ENCODE measurements at regions not wholly inside any gene's neighbourhood (a gene's known extent, or its start where the extent isn't known, plus 50 kb on each side); places are given as distances from the start of the nearest gene placed in this dataset.

- no peak for DNase-seq (ENCODE audit: extremely low spot score)
- POLR2A ChIA-PET: no interaction called here
- TF ChIP-seq LEF1 (IDR thresholded peaks at IDR 0.05; ENCODE audit: borderline replicate concordance) (no peak), SUZ12 (IDR thresholded peaks at IDR 0.05) (no peak)
- CTCF ChIA-PET: no interaction called here
Observed at GRCh38 chr12:98045395-98045794, 470.0 kb upstream of the TMPO start.

GRCh38 chr12:98048326-98048725 lies 467.1 kb upstream of the TMPO start:
- POLR2A ChIA-PET: no interaction called here
- TF ChIP-seq NFRKB (IDR thresholded peaks at IDR 0.05) (no peak), L3MBTL2 (conservative IDR thresholded peaks at IDR 0.05) (no peak), ZNF384 (IDR thresholded peaks at IDR 0.05) (no peak), ARNT (IDR thresholded peaks at IDR 0.05) (no peak), SP1 (IDR thresholded peaks at IDR 0.05) (no peak), CTBP1 (IDR thresholded peaks at IDR 0.05; ENCODE audit: borderline replicate concordance) (no peak), ELF4 (IDR thresholded peaks at IDR 0.05) (no peak), TARDBP (IDR thresholded peaks at IDR 0.05) (no peak), BHLHE40 (IDR thresholded peaks at IDR 0.05; ENCODE audit: borderline replicate concordance) (no peak), FOXM1 (IDR thresholded peaks at IDR 0.05; ENCODE audit: borderline replicate concordance) (no peak), HDGF (IDR thresholded peaks at IDR 0.05; ENCODE audit: borderline replicate concordance) (no peak), FOXK2 (IDR thresholded peaks at IDR 0.05) (no peak), SUZ12 (IDR thresholded peaks at IDR 0.05) (no peak), LEF1 (IDR thresholded peaks at IDR 0.05; ENCODE audit: borderline replicate concordance) (no peak), FOXA1 (IDR thresholded peaks at IDR 0.05) (no peak)
- TF ChIP-seq, protein P1, sequence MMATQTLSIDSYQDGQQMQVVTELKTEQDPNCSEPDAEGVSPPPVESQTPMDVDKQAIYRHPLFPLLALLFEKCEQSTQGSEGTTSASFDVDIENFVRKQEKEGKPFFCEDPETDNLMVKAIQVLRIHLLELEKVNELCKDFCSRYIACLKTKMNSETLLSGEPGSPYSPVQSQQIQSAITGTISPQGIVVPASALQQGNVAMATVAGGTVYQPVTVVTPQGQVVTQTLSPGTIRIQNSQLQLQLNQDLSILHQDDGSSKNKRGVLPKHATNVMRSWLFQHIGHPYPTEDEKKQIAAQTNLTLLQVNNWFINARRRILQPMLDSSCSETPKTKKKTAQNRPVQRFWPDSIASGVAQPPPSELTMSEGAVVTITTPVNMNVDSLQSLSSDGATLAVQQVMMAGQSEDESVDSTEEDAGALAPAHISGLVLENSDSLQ (IDR thresholded peaks at IDR 0.05): no peak
- DNase-seq (ENCODE audit: extremely low spot score): no peak
- CTCF ChIA-PET: no interaction called here

- POLR2A ChIA-PET: no interaction called here
- CTCF ChIA-PET: no interaction called here
- no peak for DNase-seq (ENCODE audit: extremely low spot score)
- TF ChIP-seq NFRKB (IDR thresholded peaks at IDR 0.05): no peak
- TF ChIP-seq L3MBTL2 (conservative IDR thresholded peaks at IDR 0.05): no peak
- no peak for TF ChIP-seq TARDBP (IDR thresholded peaks at IDR 0.05)
- no peak for TF ChIP-seq SP1 (IDR thresholded peaks at IDR 0.05)
Observed at GRCh38 chr12:98053202-98053601, 462.2 kb upstream of the TMPO start.

DNA sequence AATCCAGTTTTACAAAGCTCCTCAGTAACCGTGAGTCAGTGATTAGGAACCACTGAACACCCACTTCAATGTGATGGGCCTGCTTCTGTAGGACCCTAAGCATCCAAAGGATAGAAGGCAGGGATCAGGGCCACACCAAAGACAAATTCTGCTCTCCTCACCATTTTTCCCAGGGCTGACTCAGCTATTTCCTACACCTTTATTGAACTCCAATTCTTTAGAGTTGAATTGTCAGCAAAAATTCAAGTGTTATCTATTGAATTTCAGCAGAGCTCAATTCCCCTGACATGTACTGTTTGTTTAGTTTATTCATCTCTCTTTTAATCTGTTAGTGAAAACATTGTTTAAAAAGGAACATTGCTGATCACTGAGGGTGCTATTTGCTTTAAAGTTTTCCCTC lies 457.7 kb upstream of the TMPO start:
- TF ChIP-seq TARDBP (IDR thresholded peaks at IDR 0.05) (no peak), ZNF384 (IDR thresholded peaks at IDR 0.05) (no peak), FOXM1 (IDR thresholded peaks at IDR 0.05; ENCODE audit: borderline replicate concordance) (no peak), ARNT (IDR thresholded peaks at IDR 0.05) (no peak)
- TF ChIP-seq, protein P1 (IDR thresholded peaks at IDR 0.05): no peak

GRCh38 chr12:98058213-98058612 lies 457.2 kb upstream of the TMPO start:
- ChIA-PET CTCF (no interaction called here), POLR2A (no interaction called here)
- no peak for TF ChIP-seq SP1 (IDR thresholded peaks at IDR 0.05)
- TF ChIP-seq HDGF (IDR thresholded peaks at IDR 0.05; ENCODE audit: borderline replicate concordance): no peak
- no peak for TF ChIP-seq CTBP1 (IDR thresholded peaks at IDR 0.05; ENCODE audit: borderline replicate concordance)
- TF ChIP-seq SUZ12 (IDR thresholded peaks at IDR 0.05): no peak
- TF ChIP-seq, protein P1 (IDR thresholded peaks at IDR 0.05): no peak
- TF ChIP-seq BHLHE40 (IDR thresholded peaks at IDR 0.05; ENCODE audit: borderline replicate concordance): no peak
- no peak for TF ChIP-seq NFRKB (IDR thresholded peaks at IDR 0.05)
- no peak for TF ChIP-seq LEF1 (IDR thresholded peaks at IDR 0.05; ENCODE audit: borderline replicate concordance)
- no peak for TF ChIP-seq ARNT (IDR thresholded peaks at IDR 0.05)
- no peak for TF ChIP-seq TARDBP (IDR thresholded peaks at IDR 0.05)
- TF ChIP-seq FOXK2 (IDR thresholded peaks at IDR 0.05): no peak
- TF ChIP-seq L3MBTL2 (conservative IDR thresholded peaks at IDR 0.05): no peak
- TF ChIP-seq ELF4 (IDR thresholded peaks at IDR 0.05): no peak
- TF ChIP-seq FOXM1 (IDR thresholded peaks at IDR 0.05; ENCODE audit: borderline replicate concordance): no peak
- TF ChIP-seq FOXA1 (IDR thresholded peaks at IDR 0.05): no peak
- no peak for TF ChIP-seq ZNF384 (IDR thresholded peaks at IDR 0.05)
- DNase-seq (ENCODE audit: extremely low spot score): no peak

More for the DNA sequence above, 457.7 kb upstream of the TMPO start:
- POLR2A ChIA-PET: no interaction called here
- DNase-seq (ENCODE audit: extremely low spot score): no peak
- CTCF ChIA-PET: no interaction called here

DNA sequence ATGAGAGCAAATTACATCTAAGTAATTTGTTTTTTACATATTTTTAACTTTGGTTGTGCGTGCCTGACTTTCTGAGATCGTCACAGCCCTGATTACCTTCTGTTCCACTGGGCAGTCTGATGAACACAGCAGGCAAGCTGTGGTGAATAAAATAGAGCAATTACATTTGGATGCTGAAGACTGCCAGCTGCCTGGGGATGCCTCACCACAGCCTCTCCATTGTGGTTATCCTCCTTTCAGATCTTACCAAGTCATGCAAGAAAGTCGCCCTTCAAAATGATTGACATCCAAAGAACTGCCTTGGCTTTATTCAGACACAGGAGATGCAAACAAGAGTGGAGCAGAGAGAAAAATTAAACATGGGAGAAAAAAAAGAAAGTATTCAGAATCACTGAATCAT lies 456.6 kb upstream of the TMPO start:
- POLR2A ChIA-PET: no interaction called here
- no peak for TF ChIP-seq HDGF (IDR thresholded peaks at IDR 0.05; ENCODE audit: borderline replicate concordance)
- TF ChIP-seq ELF4 (IDR thresholded peaks at IDR 0.05): no peak
- TF ChIP-seq FOXK2 (IDR thresholded peaks at IDR 0.05): no peak
- TF ChIP-seq L3MBTL2 (conservative IDR thresholded peaks at IDR 0.05): no peak
- TF ChIP-seq, protein P1 (IDR thresholded peaks at IDR 0.05): no peak
- TF ChIP-seq LEF1 (IDR thresholded peaks at IDR 0.05; ENCODE audit: borderline replicate concordance): no peak
- no peak for TF ChIP-seq FOXA1 (IDR thresholded peaks at IDR 0.05)
- TF ChIP-seq ARNT (IDR thresholded peaks at IDR 0.05): no peak
- TF ChIP-seq SUZ12 (IDR thresholded peaks at IDR 0.05): no peak
- TF ChIP-seq CTBP1 (IDR thresholded peaks at IDR 0.05; ENCODE audit: borderline replicate concordance): no peak
- no peak for TF ChIP-seq ZNF384 (IDR thresholded peaks at IDR 0.05)
- no peak for TF ChIP-seq TARDBP (IDR thresholded peaks at IDR 0.05)
- no peak for TF ChIP-seq BHLHE40 (IDR thresholded peaks at IDR 0.05; ENCODE audit: borderline replicate concordance)
- no peak for TF ChIP-seq SP1 (IDR thresholded peaks at IDR 0.05)
- TF ChIP-seq FOXM1 (IDR thresholded peaks at IDR 0.05; ENCODE audit: borderline replicate concordance): no peak
- no peak for TF ChIP-seq NFRKB (IDR thresholded peaks at IDR 0.05)
- no peak for DNase-seq (ENCODE audit: extremely low spot score)
- CTCF ChIA-PET: interaction anchor here (0.6 kb wide), 1 partner anchor 700 kb away, joined by 3 read pairs; no protein-coding TSS in a partner anchor
